Ishikawa (cell line): ENCODE measurements at regions not wholly inside any gene's neighbourhood (a gene's known extent, or its start where the extent isn't known, plus 50 kb on each side); places are given as distances from the start of the nearest gene placed in this dataset.

Source experiments
- CEBPB ChIP-seq: IDR thresholded peaks from 2 replicates; pipeline ENCODE4 v1.6.1; 2012
- CREB1 ChIP-seq: IDR thresholded peaks from 2 replicates; pipeline ENCODE4 v1.6.1; 2012; ENCODE audit warnings: low read depth
- EGR1 ChIP-seq: IDR thresholded peaks from 2 replicates; pipeline ENCODE4 v1.6.1; 2012
- EP300 ChIP-seq: IDR thresholded peaks from 2 replicates; pipeline ENCODE4 v1.6.1; 2012; ENCODE audit warnings: borderline replicate concordance
- FOXM1 ChIP-seq: IDR thresholded peaks from 2 replicates; pipeline ENCODE4 v1.6.1; 2012; ENCODE audit warnings: low read depth, borderline replicate concordance
- NFIC ChIP-seq: IDR thresholded peaks from 2 replicates; pipeline ENCODE4 v1.6.1; 2012
- YY1 ChIP-seq: IDR thresholded peaks from 2 replicates; pipeline ENCODE4 v1.6.1; 2012; ENCODE audit warnings: low read depth
- TF ChIP-seq, protein P1 (sequence below): IDR thresholded peaks from 2 replicates; pipeline ENCODE4 v1.6.1; 2012
- TF ChIP-seq, protein P2 (sequence below): IDR thresholded peaks from 2 replicates; pipeline ENCODE4 v1.6.1; 2012; ENCODE audit warnings: low read depth, mild to moderate bottlenecking
- TF ChIP-seq, protein P3 (sequence below): IDR thresholded peaks from 2 replicates; pipeline ENCODE4 v1.6.1; 2012

DNA sequence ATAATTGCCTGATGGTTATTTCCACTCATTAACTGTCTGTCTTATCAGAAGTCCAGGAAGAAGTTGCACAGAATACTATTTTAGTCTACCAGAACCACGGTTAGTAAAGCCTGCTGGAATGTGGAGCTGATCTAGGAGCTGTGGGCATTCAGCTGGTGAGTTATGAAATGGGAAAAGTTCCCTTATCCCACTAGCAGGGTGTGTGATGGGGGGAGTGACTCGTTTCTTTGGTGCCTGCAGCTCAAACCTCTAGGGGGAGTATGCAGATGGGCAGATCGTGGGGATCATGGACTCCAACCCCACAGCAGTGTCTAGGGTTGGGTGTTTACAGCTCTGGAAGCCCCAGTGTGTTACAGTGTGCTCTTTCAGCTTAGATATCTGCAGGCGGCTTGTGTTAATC, 305.7 kb upstream of the BOD1L1 start:
- TF ChIP-seq CREB1 (no peak), NFIC (no peak), EP300 (no peak), EGR1 (no peak), YY1 (no peak), FOXM1 (no peak), CEBPB (no peak)
- TF ChIP-seq, protein P1, sequence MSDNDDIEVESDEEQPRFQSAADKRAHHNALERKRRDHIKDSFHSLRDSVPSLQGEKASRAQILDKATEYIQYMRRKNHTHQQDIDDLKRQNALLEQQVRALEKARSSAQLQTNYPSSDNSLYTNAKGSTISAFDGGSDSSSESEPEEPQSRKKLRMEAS = no peak
- TF ChIP-seq, protein P2, sequence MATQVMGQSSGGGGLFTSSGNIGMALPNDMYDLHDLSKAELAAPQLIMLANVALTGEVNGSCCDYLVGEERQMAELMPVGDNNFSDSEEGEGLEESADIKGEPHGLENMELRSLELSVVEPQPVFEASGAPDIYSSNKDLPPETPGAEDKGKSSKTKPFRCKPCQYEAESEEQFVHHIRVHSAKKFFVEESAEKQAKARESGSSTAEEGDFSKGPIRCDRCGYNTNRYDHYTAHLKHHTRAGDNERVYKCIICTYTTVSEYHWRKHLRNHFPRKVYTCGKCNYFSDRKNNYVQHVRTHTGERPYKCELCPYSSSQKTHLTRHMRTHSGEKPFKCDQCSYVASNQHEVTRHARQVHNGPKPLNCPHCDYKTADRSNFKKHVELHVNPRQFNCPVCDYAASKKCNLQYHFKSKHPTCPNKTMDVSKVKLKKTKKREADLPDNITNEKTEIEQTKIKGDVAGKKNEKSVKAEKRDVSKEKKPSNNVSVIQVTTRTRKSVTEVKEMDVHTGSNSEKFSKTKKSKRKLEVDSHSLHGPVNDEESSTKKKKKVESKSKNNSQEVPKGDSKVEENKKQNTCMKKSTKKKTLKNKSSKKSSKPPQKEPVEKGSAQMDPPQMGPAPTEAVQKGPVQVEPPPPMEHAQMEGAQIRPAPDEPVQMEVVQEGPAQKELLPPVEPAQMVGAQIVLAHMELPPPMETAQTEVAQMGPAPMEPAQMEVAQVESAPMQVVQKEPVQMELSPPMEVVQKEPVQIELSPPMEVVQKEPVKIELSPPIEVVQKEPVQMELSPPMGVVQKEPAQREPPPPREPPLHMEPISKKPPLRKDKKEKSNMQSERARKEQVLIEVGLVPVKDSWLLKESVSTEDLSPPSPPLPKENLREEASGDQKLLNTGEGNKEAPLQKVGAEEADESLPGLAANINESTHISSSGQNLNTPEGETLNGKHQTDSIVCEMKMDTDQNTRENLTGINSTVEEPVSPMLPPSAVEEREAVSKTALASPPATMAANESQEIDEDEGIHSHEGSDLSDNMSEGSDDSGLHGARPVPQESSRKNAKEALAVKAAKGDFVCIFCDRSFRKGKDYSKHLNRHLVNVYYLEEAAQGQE = no peak
- TF ChIP-seq, protein P3, sequence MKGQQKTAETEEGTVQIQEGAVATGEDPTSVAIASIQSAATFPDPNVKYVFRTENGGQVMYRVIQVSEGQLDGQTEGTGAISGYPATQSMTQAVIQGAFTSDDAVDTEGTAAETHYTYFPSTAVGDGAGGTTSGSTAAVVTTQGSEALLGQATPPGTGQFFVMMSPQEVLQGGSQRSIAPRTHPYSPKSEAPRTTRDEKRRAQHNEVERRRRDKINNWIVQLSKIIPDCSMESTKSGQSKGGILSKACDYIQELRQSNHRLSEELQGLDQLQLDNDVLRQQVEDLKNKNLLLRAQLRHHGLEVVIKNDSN = no peak
